ENCODE measurements at regions not wholly inside any gene's neighbourhood (a gene's known extent, or its start where the extent isn't known, plus 50 kb on each side); places are given as distances from the start of the nearest gene placed in this dataset.
A peak's percentile ranks its signal among the peaks of the same experiment; 100 is the strongest.

DNA sequence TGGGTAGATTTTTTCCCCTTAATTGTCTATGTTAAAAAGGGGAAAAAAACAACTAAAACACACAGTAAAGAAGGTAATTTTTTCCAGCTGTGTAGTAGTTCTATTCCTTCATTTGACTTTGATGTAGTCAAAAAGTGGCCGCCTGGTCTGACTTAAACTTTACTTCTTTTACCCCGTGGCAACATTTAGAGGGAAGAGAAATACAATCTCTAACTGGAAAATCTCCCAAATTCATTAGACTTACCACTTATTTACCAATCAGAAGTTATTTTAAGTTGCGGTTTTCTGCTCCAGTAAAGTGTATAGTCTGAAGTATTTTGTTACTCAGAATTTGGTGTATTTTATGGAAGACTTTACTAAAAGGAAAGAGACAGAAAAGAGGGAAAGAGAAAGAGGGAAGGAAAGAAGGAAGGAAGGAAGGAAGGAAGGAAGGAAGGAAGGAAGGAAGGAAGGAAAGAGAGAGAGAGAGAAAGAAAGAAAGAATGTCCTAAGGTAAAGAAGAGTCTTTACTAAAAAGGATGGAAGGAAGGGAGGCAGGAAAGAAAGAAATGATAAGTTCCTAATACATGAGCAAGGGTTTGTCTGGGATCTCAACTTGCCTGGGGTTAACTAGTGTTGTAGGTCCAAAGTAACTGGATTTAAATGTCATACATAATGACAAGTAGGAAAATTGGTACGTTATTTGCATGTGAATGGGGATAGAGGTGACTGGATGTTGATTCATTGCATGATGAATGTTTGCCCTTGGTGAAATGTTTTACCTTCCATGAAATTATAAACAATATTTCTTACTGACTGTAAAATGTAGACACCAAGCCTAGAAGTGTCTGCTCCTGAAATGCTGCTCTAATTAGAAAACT, 135.1 kb downstream of the SAMD5 start:
- Histone ChIP-seq H3K36me3 (no peaks in the 10 kb centered on the region), H3K27me3 (no peaks in the 10 kb centered on the region), H3K4me1 (ENCODE audit: low read depth) (no peaks in the 10 kb centered on the region), H3K27ac (no peak overlapping the region), H3K4me3 (no peak overlapping the region), H3K9me3 (ENCODE audit: low read depth) (no peaks in the 10 kb centered on the region)
- DNase-seq (ENCODE audit: low read depth in 1 of 2, low spot score in 1 of 2): no peak
- TF ChIP-seq, protein P1, sequence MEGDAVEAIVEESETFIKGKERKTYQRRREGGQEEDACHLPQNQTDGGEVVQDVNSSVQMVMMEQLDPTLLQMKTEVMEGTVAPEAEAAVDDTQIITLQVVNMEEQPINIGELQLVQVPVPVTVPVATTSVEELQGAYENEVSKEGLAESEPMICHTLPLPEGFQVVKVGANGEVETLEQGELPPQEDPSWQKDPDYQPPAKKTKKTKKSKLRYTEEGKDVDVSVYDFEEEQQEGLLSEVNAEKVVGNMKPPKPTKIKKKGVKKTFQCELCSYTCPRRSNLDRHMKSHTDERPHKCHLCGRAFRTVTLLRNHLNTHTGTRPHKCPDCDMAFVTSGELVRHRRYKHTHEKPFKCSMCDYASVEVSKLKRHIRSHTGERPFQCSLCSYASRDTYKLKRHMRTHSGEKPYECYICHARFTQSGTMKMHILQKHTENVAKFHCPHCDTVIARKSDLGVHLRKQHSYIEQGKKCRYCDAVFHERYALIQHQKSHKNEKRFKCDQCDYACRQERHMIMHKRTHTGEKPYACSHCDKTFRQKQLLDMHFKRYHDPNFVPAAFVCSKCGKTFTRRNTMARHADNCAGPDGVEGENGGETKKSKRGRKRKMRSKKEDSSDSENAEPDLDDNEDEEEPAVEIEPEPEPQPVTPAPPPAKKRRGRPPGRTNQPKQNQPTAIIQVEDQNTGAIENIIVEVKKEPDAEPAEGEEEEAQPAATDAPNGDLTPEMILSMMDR (IDR thresholded peaks at IDR 0.05; ENCODE audit: low read depth, low read length): no peak

DNA sequence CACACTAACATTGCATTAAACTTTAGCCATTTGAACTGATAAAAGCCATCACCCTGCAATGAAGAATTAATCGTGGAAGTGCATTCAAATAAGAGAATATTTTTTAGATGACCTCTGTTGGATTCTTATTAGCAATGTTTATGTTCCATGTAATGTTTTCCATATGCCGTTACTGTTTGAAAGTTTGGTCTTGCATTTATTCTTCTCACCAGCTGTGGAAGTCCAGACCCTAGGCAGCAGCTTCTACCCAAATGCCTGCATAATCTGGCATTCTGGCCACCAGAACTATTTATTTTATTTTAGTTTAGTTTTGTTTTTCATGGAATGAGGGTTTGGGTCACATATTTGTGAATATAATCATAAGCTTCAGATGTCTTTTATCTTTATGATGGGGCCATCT, 140.4 kb downstream of the SAMD5 start:
- no peak overlapping the region for H3K4me3 ChIP-seq
- H3K36me3 ChIP-seq: no peaks in the 10 kb centered on the region
- TF ChIP-seq, protein P1 (IDR thresholded peaks at IDR 0.05; ENCODE audit: low read depth, low read length): no peak
- no peaks in the 10 kb centered on the region for H3K9me3 ChIP-seq (ENCODE audit: low read depth)
- no peak for DNase-seq (ENCODE audit: low read depth in 1 of 2, low spot score in 1 of 2)
- H3K4me1 ChIP-seq (ENCODE audit: low read depth): no peaks in the 10 kb centered on the region
- no peak overlapping the region for H3K27ac ChIP-seq
- no peaks in the 10 kb centered on the region for H3K27me3 ChIP-seq

DNA sequence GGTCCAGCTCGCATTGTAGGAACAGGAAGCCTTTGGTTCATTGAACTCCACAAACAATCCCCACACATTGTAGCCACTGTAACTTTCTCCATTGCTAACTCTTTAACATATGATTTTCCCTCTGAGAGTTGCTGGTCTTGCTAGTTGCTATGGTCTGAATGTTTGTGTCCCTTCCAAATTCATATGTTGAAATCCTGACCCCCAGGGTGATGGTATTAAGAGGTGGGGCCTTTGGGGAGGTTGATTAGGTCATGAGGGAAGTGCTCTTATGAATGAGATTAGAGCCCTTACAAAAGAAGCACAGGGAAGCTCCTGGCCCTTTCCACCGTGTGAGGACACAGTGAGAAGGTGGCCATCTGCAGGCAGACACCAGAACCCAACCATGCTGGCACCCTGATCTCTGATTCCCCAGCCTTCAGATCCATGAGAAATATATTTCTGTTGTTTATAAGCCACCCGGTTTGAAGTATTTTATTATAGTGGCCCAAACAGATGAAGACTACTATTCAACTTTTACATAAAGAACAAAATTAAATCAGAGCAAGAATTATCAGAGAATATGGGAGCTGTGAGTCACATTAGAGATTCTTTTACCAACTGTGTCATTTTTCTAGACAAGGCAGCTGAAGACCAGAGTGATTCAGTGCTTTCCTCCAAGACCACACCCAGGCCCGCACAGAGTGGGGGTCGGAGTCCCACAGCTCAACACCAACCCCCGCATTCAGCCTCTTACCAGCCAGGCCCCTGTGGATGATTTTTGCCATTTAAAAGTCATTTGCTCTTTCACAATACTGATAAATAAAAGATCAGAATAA, 143.0 kb downstream of the SAMD5 start:
- TF ChIP-seq, protein P1 (IDR thresholded peaks at IDR 0.05; ENCODE audit: low read depth, low read length): peak; percentile 4

DNA sequence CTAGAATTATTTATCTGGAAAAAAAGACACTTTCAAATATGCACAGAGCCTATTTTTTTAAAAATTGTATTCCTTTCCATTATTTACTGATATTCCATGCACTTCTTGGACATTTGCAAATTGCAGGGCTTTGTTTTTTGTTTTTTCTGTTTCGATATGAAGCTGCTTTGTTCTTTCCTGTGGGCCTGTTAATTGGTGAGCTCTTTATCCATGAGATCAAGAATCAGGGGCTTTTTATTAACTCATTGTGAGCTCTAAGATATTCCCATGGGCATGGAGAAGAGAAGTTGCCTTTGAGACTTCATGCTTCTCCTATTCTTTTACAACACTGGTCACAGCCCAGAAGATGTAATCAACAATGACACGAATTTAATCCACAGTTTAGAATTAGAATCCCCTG, 145.1 kb downstream of the SAMD5 start:
- Histone ChIP-seq H3K27ac (no peak overlapping the region), H3K4me1 (ENCODE audit: low read depth) (no peaks in the 10 kb centered on the region), H3K36me3 (no peaks in the 10 kb centered on the region), H3K9me3 (ENCODE audit: low read depth) (no peaks in the 10 kb centered on the region), H3K4me3 (no peak overlapping the region), H3K27me3 (no peaks in the 10 kb centered on the region)
- TF ChIP-seq, protein P1 (IDR thresholded peaks at IDR 0.05; ENCODE audit: low read depth, low read length): no peak
- DNase-seq (ENCODE audit: low read depth in 1 of 2, low spot score in 1 of 2): no peak

More for the DNA sequence above, 143.0 kb downstream of the SAMD5 start:
- no peaks in the 10 kb centered on the region for H3K4me1 ChIP-seq (ENCODE audit: low read depth)
- DNase-seq (ENCODE audit: low read depth in 1 of 2, low spot score in 1 of 2): peak in 1 of 2 donors; percentile 59
- no peak overlapping the region for H3K4me3 ChIP-seq
- H3K27ac ChIP-seq: no peak overlapping the region
- no peaks in the 10 kb centered on the region for H3K36me3 ChIP-seq
- H3K27me3 ChIP-seq: no peaks in the 10 kb centered on the region
- H3K9me3 ChIP-seq (ENCODE audit: low read depth): no peaks in the 10 kb centered on the region

DNA sequence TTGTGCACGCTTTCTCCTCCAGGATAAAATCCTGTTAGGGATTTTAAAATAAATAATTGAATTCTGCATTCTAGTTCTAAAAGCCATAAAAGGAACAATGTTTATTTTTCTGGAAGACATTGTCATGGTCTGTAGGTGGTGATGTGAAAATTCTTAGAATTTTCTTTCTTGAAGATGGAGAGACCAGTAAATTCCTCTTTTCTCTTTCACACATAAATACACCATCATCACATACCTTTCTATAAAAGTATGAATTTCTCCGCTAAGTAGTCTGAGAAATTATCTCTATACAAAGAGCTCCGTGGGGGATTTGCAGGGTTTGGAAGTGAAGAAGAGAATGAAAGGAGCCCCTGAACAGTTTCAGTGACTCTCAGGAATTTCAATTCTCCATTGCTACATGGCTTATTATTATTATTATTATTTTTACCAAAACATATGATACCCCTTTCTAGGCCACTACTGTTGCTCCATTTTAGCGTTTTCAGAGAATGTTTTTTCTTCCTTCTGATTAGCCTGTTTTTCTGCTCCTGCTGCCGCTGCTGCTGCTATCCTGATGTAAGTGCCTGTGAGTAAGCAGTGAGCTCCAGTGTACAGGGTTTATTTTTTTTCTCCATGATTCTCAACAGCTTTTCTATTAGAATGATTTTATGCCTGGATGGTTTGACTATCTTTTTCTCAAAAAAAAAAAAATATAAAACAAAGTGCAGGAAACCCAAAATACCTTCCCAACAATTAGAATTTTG, 145.8 kb downstream of the SAMD5 start:
- Histone ChIP-seq H3K4me3 (no peak overlapping the region), H3K36me3 (no peaks in the 10 kb centered on the region), H3K27me3 (no peaks in the 10 kb centered on the region), H3K9me3 (ENCODE audit: low read depth) (no peaks in the 10 kb centered on the region), H3K27ac (no peak overlapping the region), H3K4me1 (ENCODE audit: low read depth) (no peaks in the 10 kb centered on the region)
- TF ChIP-seq, protein P1 (IDR thresholded peaks at IDR 0.05; ENCODE audit: low read depth, low read length): no peak
- no peak for DNase-seq (ENCODE audit: low read depth in 1 of 2, low spot score in 1 of 2)

Data from cardiac muscle cell (in vitro differentiated cells and primary cell).